AG04449 (cell line): ENCODE measurements at regions not wholly inside any gene's neighbourhood (a gene's known extent, or its start where the extent isn't known, plus 50 kb on each side); places are given as distances from the start of the nearest gene placed in this dataset.

Experiments
- CTCF ChIA-PET: fragments of 350-600 bp; formaldehyde crosslinking; extraction: SDS; loops from one replicate; lab custom pipeline; 2021; ENCODE audit warnings: antibody characterized with exemption; lab: Yijun Ruan, JAX
- POLR2A ChIA-PET: fragments of 400-600, 350-600 bp; formaldehyde crosslinking; extraction: SDS; loops from one replicate; lab custom pipeline; 2020; ENCODE audit warnings: antibody characterized with exemption, inconsistent platforms; lab: Yijun Ruan, JAX
- DNase-seq: peaks from one replicate; pipeline ENCODE4 v3.0.0-alpha.2; 2010; ENCODE audit warnings: low read depth, low spot score
- H3K4me3 ChIP-seq: 2 replicates; pipeline ENCODE4 v1.5.1; 2011; ENCODE audit warnings: low read depth, mild to moderate bottlenecking, control low read depth, low read length
- TF ChIP-seq, protein P1 (sequence below): IDR thresholded peaks from one replicate; pipeline ENCODE4 v1.5.1; 2011; ENCODE audit warnings: mild to moderate bottlenecking, moderate library complexity, low read length, control low read depth, inconsistent platforms; ENCODE audit not compliant: insufficient read depth; ENCODE audit errors: missing control alignments

DNA sequence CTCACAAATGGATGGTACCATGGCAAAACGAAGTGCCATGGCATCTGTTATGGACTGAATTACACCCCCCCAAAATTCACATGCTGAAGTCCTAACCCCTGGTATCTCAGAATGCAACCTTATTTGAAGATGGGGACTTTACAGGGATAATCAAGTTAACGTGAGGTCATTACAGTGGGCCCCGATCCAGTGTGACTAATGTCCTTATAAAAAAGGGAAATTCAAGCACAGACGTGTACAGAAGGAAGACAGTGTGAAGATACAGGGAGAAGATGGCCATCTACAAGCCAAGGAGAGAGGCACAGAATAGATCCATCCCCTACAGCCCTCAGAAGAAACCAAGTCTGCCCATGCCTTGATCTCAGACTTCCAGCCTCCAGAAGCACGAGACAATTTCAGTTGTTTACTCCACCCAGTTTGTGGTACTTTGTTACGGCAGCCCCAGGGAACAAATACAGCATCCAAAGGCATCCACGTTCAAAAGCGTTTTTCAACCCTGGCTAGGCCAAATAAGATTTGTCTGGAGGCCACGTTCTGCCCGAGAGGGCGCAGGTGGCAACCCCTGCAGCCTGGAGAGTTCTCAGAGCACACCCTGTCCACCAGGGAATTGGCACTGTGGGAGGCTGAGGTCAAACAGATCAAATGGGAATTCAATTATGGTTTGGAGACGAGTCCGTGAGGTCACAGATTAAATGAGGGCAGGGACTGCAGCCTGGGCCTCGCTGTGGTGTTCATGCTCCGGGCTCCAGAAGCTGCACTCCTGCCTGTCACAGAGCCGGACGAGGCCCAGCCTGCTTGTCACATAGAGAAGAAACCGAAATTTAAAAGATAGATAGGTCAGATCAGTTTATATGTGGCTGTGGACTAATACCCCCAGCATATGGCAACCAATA lies 494.8 kb downstream of the SHQ1 start:
- POLR2A ChIA-PET: no interaction called here
- CTCF ChIA-PET: interaction anchor here (1.5 to 1.6 kb wide), 2 partner anchors 22 to 468 kb away, joined by 4 to 5 read pairs; no protein-coding TSS in a partner anchor

DNA sequence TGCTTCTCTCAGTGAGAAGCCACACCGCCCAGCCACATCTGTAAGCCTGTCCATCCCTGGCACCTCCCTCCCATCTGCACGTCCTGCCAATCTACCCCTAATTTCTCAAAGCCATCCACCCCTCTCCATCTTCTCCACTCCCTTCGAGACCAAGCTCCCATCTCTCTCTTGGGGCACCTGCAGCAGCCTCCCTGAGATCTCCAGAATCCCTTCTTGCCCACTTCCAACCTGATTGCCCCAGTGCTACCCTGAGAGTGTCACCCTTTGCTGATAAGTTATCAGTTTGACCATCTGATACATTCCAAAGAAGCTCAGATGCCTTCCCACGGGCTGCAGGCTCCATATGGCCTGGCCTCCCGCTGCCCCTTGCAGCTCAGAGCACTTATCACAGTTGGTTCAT lies 496.1 kb downstream of the SHQ1 start:
- DNase-seq: no peak
- POLR2A ChIA-PET: no interaction called here
- H3K4me3 ChIP-seq: no peak overlapping the region
- TF ChIP-seq, protein P1, sequence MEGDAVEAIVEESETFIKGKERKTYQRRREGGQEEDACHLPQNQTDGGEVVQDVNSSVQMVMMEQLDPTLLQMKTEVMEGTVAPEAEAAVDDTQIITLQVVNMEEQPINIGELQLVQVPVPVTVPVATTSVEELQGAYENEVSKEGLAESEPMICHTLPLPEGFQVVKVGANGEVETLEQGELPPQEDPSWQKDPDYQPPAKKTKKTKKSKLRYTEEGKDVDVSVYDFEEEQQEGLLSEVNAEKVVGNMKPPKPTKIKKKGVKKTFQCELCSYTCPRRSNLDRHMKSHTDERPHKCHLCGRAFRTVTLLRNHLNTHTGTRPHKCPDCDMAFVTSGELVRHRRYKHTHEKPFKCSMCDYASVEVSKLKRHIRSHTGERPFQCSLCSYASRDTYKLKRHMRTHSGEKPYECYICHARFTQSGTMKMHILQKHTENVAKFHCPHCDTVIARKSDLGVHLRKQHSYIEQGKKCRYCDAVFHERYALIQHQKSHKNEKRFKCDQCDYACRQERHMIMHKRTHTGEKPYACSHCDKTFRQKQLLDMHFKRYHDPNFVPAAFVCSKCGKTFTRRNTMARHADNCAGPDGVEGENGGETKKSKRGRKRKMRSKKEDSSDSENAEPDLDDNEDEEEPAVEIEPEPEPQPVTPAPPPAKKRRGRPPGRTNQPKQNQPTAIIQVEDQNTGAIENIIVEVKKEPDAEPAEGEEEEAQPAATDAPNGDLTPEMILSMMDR: no peak
- CTCF ChIA-PET: no interaction called here

More for the DNA sequence above, 494.8 kb downstream of the SHQ1 start:
- TF ChIP-seq, protein P1: no peak
- DNase-seq: no peak
- no peak overlapping the region for H3K4me3 ChIP-seq

DNA sequence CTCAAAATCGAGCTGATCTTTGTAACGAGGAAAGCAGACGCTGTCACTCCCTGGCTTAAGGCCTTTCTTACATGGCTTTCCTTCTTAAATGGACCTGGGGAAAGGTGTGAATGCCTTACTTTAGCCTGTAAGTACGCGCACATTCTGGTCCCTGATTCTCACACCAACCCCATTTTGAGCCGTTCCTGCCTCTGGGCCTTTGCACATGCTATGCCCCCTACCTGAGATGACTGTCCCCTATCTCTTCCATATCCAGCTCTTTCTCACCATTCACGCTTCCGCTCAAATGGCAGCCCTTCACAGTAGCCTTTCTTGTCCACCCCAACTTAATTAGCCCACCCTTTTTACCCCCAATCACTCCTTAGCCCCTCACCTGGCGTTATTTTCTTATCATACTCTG lies 496.7 kb downstream of the SHQ1 start:
- CTCF ChIA-PET: no interaction called here
- TF ChIP-seq, protein P1: no peak
- POLR2A ChIA-PET: no interaction called here
- DNase-seq: no peak
- no peak overlapping the region for H3K4me3 ChIP-seq

DNA sequence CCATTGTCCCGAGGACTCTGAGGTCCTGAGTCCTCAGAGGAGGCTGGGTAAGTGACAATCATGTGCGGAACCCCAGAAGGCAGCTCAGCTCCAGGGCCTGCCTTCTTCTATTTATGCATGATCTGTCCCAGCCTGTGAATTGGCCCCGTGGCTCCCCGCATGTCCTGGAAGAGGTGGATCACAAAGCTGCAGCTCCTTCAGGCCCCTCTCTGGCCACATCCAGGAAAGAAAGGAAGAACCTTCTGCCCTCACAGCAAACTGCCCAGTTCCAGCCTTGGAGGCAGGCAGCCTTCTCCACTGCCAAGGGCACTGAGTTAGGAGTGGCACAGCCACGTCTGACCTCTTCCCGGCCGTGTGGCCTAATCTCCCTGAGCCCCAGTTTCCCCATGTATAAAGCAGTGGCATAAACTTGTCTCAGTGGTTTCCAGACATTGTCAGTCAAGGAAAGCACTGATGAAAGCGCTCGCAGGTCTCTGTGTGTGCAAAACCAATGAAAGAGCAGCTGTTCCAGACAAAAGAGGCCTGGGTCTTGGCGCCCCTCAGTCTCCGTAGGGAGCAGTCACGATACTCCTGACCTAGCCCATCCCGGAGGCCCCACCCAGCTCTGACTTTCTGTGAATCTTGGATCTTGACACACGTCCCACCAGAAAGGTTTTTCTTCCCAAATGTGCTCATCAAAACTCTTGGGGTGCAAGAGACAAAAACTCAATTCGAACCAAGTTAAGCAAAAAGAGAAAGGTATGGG lies 497.3 kb downstream of the SHQ1 start:
- no peak for DNase-seq
- ChIA-PET CTCF (interaction anchor here (0.6 kb wide), 1 partner anchor 14 kb away, joined by 3 read pairs; no protein-coding TSS in a partner anchor), POLR2A (no interaction called here)
- TF ChIP-seq, protein P1: no peak
- H3K4me3 ChIP-seq: no peak overlapping the region

DNA sequence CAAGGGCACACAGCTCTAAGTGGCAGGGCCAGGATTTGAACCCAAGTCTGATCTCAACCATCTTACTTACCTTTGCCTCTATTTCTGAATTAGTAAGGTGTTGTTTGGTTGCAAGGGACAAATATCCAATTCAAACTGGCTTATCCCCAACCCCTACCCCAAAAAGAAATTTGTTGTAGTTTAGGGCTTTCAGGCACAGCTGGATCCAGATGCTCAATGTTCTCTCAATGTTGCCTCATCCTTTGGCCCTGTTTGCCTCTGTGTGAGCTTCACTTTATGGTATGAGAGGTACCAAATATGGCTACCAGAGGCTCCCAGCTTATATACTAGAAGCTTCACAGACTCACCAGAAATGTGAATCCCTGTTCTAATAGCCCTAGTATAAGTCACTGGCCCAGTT lies 499.9 kb downstream of the SHQ1 start:
- DNase-seq: no peak
- ChIA-PET CTCF (interaction anchor here (0.7 to 0.9 kb wide), 2 partner anchors 474 to 618 kb away, joined by 3 read pairs; no protein-coding TSS in a partner anchor), POLR2A (no interaction called here)
- TF ChIP-seq, protein P1: no peak
- H3K4me3 ChIP-seq: no peak overlapping the region

DNA sequence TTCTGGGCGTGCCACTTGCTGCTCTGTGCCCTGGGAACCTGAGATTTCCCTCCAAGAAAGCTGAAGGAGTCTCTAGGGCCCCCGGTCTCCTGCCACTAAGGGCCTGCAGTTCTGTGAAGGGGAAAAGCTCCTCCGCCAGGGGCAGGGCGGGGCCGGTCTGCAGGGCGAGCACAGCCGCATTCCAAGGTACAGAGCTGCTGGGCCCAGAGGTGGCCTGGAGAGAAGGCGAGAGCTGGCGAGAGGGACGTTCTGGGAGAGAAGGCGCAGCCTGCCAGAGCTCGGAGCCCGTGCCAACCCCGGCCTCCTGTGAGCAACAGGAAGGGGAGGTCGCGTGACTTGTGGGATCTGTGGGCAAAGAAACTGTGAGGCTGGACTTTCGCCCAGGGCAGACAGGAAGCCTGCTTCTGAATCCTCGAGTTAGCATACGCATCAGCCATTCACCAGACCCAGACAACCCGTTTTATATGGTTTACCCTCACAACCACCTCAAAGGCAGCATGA lies 500.4 kb downstream of the SHQ1 start:
- CTCF ChIA-PET: interaction anchor here (0.7 to 0.9 kb wide), 2 partner anchors 475 to 618 kb away, joined by 3 read pairs; no protein-coding TSS in a partner anchor
- POLR2A ChIA-PET: no interaction called here
- H3K4me3 ChIP-seq: no peak overlapping the region
- TF ChIP-seq, protein P1: no peak
- DNase-seq: no peak
